Upper lobe of left lung (tissue), 6 donors: ENCODE measurements at regions not wholly inside any gene's neighbourhood (a gene's known extent, or its start where the extent isn't known, plus 50 kb on each side); places are given as distances from the start of the nearest gene placed in this dataset.

Experiments used
- ATAC-seq, 2 donors: fragments of 200-7000 bp; cut with Tn5 transposase; one replicate each; pipeline ENCODE4 v1.9.1; 2022; ENCODE audit warnings: mild to moderate bottlenecking in 2 of 2, moderate library complexity in 2 of 2; ENCODE audit not compliant: low FRiP score in 2 of 2
- DNase-seq, 2 donors: peaks; one replicate each; pipeline ENCODE4 v3.0.0-alpha.2; 2019 to 2020
- H3K27ac ChIP-seq, 4 donors: fragments of 200-600 bp; sonication (generic); one replicate each; pipeline ENCODE4 v1.5.1; 2016 to 2019
- H3K27me3 ChIP-seq, 4 donors: fragments of 200-600 bp; sonication (generic); one replicate each; pipeline ENCODE4 v1.5.1; 2017 to 2019
- H3K36me3 ChIP-seq, 4 donors: fragments of 200-600 bp; sonication (generic); one replicate each; pipeline ENCODE4 v1.5.1; 2016 to 2019
- H3K4me1 ChIP-seq, 4 donors: fragments of 200-600 bp; sonication (generic); one replicate each; pipeline ENCODE4 v1.5.1; 2018 to 2019
- H3K4me3 ChIP-seq, 4 donors: fragments of 200-600 bp; sonication (generic); one replicate each; pipeline ENCODE4 v1.5.1; 2017 to 2019; ENCODE audit warnings: mild to moderate bottlenecking in 2 of 4, moderate library complexity in 1 of 4
- H3K9me3 ChIP-seq, 4 donors: fragments of 200-600 bp; sonication (generic); one replicate each; pipeline ENCODE4 v1.5.1; 2018 to 2019
- CTCF ChIP-seq, 6 experiments: fragments of 450-650 bp in 4 of 6; fragments of 200-600 bp in 2 of 6; sonication (generic) in 2 of 6; IDR thresholded peaks; one replicate each; pipeline ENCODE4 v1.5.1; 2016 to 2019; ENCODE audit warnings: antibody characterized with exemption in 6 of 6
- EP300 ChIP-seq, 4 donors: sonication (generic); formaldehyde crosslinking; IDR thresholded peaks; one replicate each; pipeline ENCODE4 v1.5.1; 2017; ENCODE audit warnings: antibody characterized with exemption in 4 of 4, control low read depth in 2 of 4
- POLR2A ChIP-seq, 4 donors: fragments of 450-650 bp; IDR thresholded peaks; one replicate each; pipeline ENCODE4 v1.5.1; 2016 to 2017; ENCODE audit warnings: antibody characterized with exemption in 4 of 4, mild to moderate bottlenecking in 2 of 4
- POLR2AphosphoS5 ChIP-seq, 2 donors: sonication (generic); formaldehyde crosslinking; IDR thresholded peaks; one replicate each; pipeline ENCODE4 v1.5.1; 2017; ENCODE audit warnings: antibody characterized with exemption in 2 of 2
- WGBS, 2 donors: methylation state at CpG; one replicate each; pipeline ENCODE4 v1.1.5; 2017 to 2018; 5-methylcytosine and 5-hydroxymethylcytosine counted together
- donor health status: DM: no; HTN: no; CAD: no; lungs with moderate emphysema.
- donor health status: DM: no; HTN: yes; CAD: no; lungs with severe emphysema.

DNA sequence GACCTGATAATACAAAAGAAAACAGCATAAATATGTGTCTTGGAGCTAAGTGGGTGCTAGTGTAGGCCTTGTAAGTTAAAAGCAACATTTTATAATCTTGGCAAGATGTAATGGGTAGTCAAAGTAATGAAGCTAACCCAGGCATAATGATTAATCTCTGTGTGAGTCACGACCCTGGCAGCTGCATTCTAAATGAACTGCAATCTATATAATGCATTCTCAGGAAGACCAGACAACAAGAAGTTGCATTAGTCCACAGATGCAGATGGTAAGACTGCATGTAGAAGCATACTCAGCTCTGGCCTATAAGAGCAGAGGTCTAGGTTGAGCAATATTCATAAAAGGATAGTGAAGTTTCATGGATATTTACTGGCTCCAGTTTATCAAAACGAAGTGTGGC lies 85.6 kb upstream of the ETAA1 start:
- H3K36me3 ChIP-seq: no peaks in the 10 kb centered on the region
- no peaks in the 10 kb centered on the region for H3K9me3 ChIP-seq
- no peak for ATAC-seq
- H3K27ac ChIP-seq: no peak overlapping the region
- no peak overlapping the region for H3K4me3 ChIP-seq
- DNase-seq: no peak
- H3K27me3 ChIP-seq: no peaks in the 10 kb centered on the region
- peaks cover 3 to 4% (median 3%) of the 10 kb centered on the region in 4 donors for H3K4me1 ChIP-seq
- TF ChIP-seq EP300 (IDR thresholded peaks at IDR 0.05): no peak
- no peak for TF ChIP-seq POLR2A (IDR thresholded peaks at IDR 0.05)
- 49 to 55% methylated on average over 2 of the region's 2 CpGs for WGBS, 2 donors

GRCh38 chr2:67312871-67313270 lies 84.3 kb upstream of the ETAA1 start:
- no peaks in the 10 kb centered on the region for H3K9me3 ChIP-seq
- TF ChIP-seq EP300 (IDR thresholded peaks at IDR 0.05) (no peak), POLR2AphosphoS5 (IDR thresholded peaks at IDR 0.05) (no peak), POLR2A (IDR thresholded peaks at IDR 0.05) (no peak), CTCF (IDR thresholded peaks at IDR 0.05) (no peak)
- ATAC-seq (no peak), DNase-seq (no peak)
- no peaks in the 10 kb centered on the region for H3K36me3 ChIP-seq
- H3K27me3 ChIP-seq: no peaks in the 10 kb centered on the region
- WGBS, 2 donors: 62 to 82% methylated on average over 1 of the region's 1 CpG
- peaks cover 3 to 4% (median 3%) of the 10 kb centered on the region in 4 donors for H3K4me1 ChIP-seq
- H3K27ac ChIP-seq: no peak overlapping the region
- H3K4me3 ChIP-seq: no peak overlapping the region

DNA sequence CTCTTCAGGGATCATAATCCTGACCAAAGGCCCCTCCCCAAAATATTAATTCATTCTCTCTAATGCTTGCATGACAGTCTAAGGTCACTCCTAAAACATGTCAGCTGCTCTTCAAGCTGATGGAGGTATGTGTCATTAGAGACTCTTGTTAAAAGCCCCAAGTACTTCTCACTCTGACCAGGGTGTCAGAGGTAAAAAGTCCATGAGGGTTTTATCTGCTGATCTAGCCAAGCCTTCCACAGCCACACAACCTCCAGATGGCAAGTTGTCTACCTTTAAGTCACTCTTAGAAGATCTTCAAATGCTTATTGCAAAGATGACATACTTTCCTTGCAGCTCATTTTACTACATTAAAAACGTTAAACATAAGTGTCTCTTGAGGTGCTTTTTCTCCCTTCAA lies 83.6 kb upstream of the ETAA1 start:
- H3K27ac ChIP-seq: no peak overlapping the region
- H3K4me1 ChIP-seq: peaks cover under 1 to 4% (median 3%) of the 10 kb centered on the region in 4 donors
- no peak for ATAC-seq
- WGBS, 2 donors: 44 to 71% methylated on average over 1 of the region's 1 CpG
- H3K4me3 ChIP-seq: no peak overlapping the region
- no peak for DNase-seq
- H3K36me3 ChIP-seq: no peaks in the 10 kb centered on the region
- H3K27me3 ChIP-seq: no peaks in the 10 kb centered on the region
- TF ChIP-seq POLR2A (IDR thresholded peaks at IDR 0.05) (no peak), CTCF (IDR thresholded peaks at IDR 0.05) (no peak), POLR2AphosphoS5 (IDR thresholded peaks at IDR 0.05) (no peak), EP300 (IDR thresholded peaks at IDR 0.05) (no peak)
- no peaks in the 10 kb centered on the region for H3K9me3 ChIP-seq

DNA sequence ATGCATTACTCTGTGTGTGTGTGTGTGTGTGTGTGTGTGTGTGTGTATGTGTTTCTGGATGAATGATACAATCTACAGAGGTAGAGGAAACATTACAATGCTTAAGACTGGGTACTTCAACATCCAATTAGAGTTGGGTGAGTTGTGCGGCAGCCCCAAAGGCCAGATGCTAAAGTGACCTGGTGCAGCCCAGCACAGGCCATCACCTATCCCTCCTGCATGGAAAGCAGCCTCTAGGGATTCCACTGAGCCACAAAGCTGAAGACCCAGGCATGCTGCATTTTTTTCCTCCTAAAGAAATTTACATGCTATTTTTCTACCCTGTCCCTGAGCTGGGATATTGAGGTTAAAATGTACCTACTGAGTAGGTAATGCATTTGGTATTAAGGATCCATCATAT lies 79.1 kb upstream of the ETAA1 start:
- 95 to 100% methylated on average over 1 of the region's 1 CpG for WGBS, 2 donors
- H3K4me1 ChIP-seq: no peaks in the 10 kb centered on the region
- no peaks in the 10 kb centered on the region for H3K27me3 ChIP-seq
- ATAC-seq: no peak
- no peaks in the 10 kb centered on the region for H3K9me3 ChIP-seq
- no peak overlapping the region for H3K27ac ChIP-seq
- H3K36me3 ChIP-seq: no peaks in the 10 kb centered on the region
- no peak for DNase-seq
- TF ChIP-seq CTCF (IDR thresholded peaks at IDR 0.05) (no peak), EP300 (IDR thresholded peaks at IDR 0.05) (no peak), POLR2AphosphoS5 (IDR thresholded peaks at IDR 0.05) (no peak), POLR2A (IDR thresholded peaks at IDR 0.05) (no peak)
- no peak overlapping the region for H3K4me3 ChIP-seq

GRCh38 chr2:67318563-67318962 lies 78.6 kb upstream of the ETAA1 start:
- WGBS, 2 donors: 78 to 82% methylated on average over 3 of the region's 3 CpGs
- ATAC-seq (no peak), DNase-seq (no peak)
- Histone ChIP-seq H3K9me3 (no peaks in the 10 kb centered on the region), H3K36me3 (no peaks in the 10 kb centered on the region), H3K27ac (no peak overlapping the region), H3K27me3 (no peaks in the 10 kb centered on the region), H3K4me1 (no peaks in the 10 kb centered on the region), H3K4me3 (no peak overlapping the region)
- TF ChIP-seq POLR2AphosphoS5 (IDR thresholded peaks at IDR 0.05) (no peak), EP300 (IDR thresholded peaks at IDR 0.05) (no peak), POLR2A (IDR thresholded peaks at IDR 0.05) (no peak), CTCF (IDR thresholded peaks at IDR 0.05) (no peak)
